HUES48 (cell line): ENCODE measurements at regions not wholly inside any gene's neighbourhood (a gene's known extent, or its start where the extent isn't known, plus 50 kb on each side); places are given as distances from the start of the nearest gene placed in this dataset.

Experiments used
- H3K27ac ChIP-seq: one replicate; pipeline ENCODE4 v1.7.0; 2013; ENCODE audit warnings: low read depth, low read length, inconsistent platforms
- H3K27me3 ChIP-seq: 2 replicates; pipeline ENCODE4 v1.6.1; 2013; ENCODE audit warnings: mild to moderate bottlenecking, low read length; ENCODE audit not compliant: control insufficient read depth, insufficient read depth
- H3K36me3 ChIP-seq: 2 replicates; pipeline ENCODE4 v1.6.1; 2013; ENCODE audit warnings: low read length; ENCODE audit not compliant: control insufficient read depth, insufficient read depth
- H3K4me1 ChIP-seq: 2 replicates; pipeline ENCODE4 v1.6.1; 2013; ENCODE audit warnings: mild to moderate bottlenecking, low read length; ENCODE audit not compliant: control insufficient read depth, insufficient read depth
- H3K4me3 ChIP-seq: 2 replicates; pipeline ENCODE4 v1.5.1; 2013; ENCODE audit warnings: mild to moderate bottlenecking, low read depth, low read length
- H3K9ac ChIP-seq: 2 replicates; pipeline ENCODE4 v1.6.1; 2013; ENCODE audit warnings: mild to moderate bottlenecking, low read depth, low read length, moderate library complexity
- H3K9me3 ChIP-seq: 2 replicates; pipeline ENCODE4 v1.6.1; 2013; ENCODE audit warnings: low read length; ENCODE audit not compliant: control insufficient read depth, insufficient read depth

- no peak overlapping the region for H3K9ac ChIP-seq
- H3K27me3 ChIP-seq = no peaks in the 10 kb centered on the region
- no peak overlapping the region for H3K27ac ChIP-seq
- H3K9me3 ChIP-seq = no peaks in the 10 kb centered on the region
- H3K4me1 ChIP-seq = 0 out of 2 replicates have a peak, but pooled peaks cover 3% of the 10 kb centered on the region
- H3K4me3 ChIP-seq = no peak overlapping the region
- H3K36me3 ChIP-seq = no peaks in the 10 kb centered on the region
These were observed 171.8 kb upstream of the TUT7 start for GRCh38 chr9:86526021-86526420.

- Histone ChIP-seq H3K36me3 (no peaks in the 10 kb centered on the region), H3K27me3 (no peaks in the 10 kb centered on the region), H3K9me3 (no peaks in the 10 kb centered on the region), H3K4me3 (no peak overlapping the region), H3K27ac (no peak overlapping the region), H3K9ac (no peak overlapping the region), H3K4me1 (no peaks in the 10 kb centered on the region)
These were observed 171.0 kb upstream of the TUT7 start for GRCh38 chr9:86525182-86525581.

GRCh38 chr9:86521977-86522376 is 167.8 kb upstream of the TUT7 start:
- Histone ChIP-seq H3K4me1 (no peaks in the 10 kb centered on the region), H3K36me3 (no peaks in the 10 kb centered on the region), H3K9me3 (no peaks in the 10 kb centered on the region), H3K27me3 (no peaks in the 10 kb centered on the region), H3K9ac (no peak overlapping the region), H3K27ac (no peak overlapping the region), H3K4me3 (no peak overlapping the region)

- Histone ChIP-seq H3K9ac (no peak overlapping the region), H3K36me3 (no peaks in the 10 kb centered on the region), H3K4me1 (no peaks in the 10 kb centered on the region), H3K4me3 (no peak overlapping the region), H3K27ac (no peak overlapping the region), H3K9me3 (no peaks in the 10 kb centered on the region), H3K27me3 (no peaks in the 10 kb centered on the region)
These were observed 167.1 kb upstream of the TUT7 start for GRCh38 chr9:86521322-86521721.

GRCh38 chr9:86519066-86519615 is 164.9 kb upstream of the TUT7 start:
- no peak overlapping the region for H3K9ac ChIP-seq
- no peaks in the 10 kb centered on the region for H3K27me3 ChIP-seq
- H3K9me3 ChIP-seq = no peaks in the 10 kb centered on the region
- no peaks in the 10 kb centered on the region for H3K36me3 ChIP-seq
- no peaks in the 10 kb centered on the region for H3K4me1 ChIP-seq
- no peak overlapping the region for H3K4me3 ChIP-seq
- no peak overlapping the region for H3K27ac ChIP-seq

- H3K36me3 ChIP-seq = no peaks in the 10 kb centered on the region
- no peaks in the 10 kb centered on the region for H3K27me3 ChIP-seq
- no peak overlapping the region for H3K27ac ChIP-seq
- no peaks in the 10 kb centered on the region for H3K4me1 ChIP-seq
- no peaks in the 10 kb centered on the region for H3K9me3 ChIP-seq
- H3K4me3 ChIP-seq = no peak overlapping the region
- H3K9ac ChIP-seq = no peak overlapping the region
These were observed 163.3 kb upstream of the TUT7 start for GRCh38 chr9:86517475-86517874.

GRCh38 chr9:86516564-86516963 is 162.4 kb upstream of the TUT7 start:
- Histone ChIP-seq H3K36me3 (no peaks in the 10 kb centered on the region), H3K9ac (no peak overlapping the region), H3K4me1 (peaks cover 6% of the 10 kb centered on the region), H3K27me3 (no peaks in the 10 kb centered on the region), H3K9me3 (no peaks in the 10 kb centered on the region), H3K4me3 (no peak overlapping the region), H3K27ac (no peak overlapping the region)

- Histone ChIP-seq H3K9ac (no peak overlapping the region), H3K9me3 (no peaks in the 10 kb centered on the region), H3K4me1 (peaks cover 9% of the 10 kb centered on the region), H3K36me3 (no peaks in the 10 kb centered on the region), H3K27ac (no peak overlapping the region), H3K27me3 (no peaks in the 10 kb centered on the region), H3K4me3 (no peak overlapping the region)
These were observed 161.0 kb upstream of the TUT7 start for GRCh38 chr9:86515221-86515620.

GRCh38 chr9:86513429-86513828 is 159.2 kb upstream of the TUT7 start:
- no peaks in the 10 kb centered on the region for H3K9me3 ChIP-seq
- H3K4me3 ChIP-seq = no peak overlapping the region
- H3K36me3 ChIP-seq = no peaks in the 10 kb centered on the region
- peaks cover 9% of the 10 kb centered on the region for H3K4me1 ChIP-seq
- H3K27me3 ChIP-seq = no peaks in the 10 kb centered on the region
- H3K27ac ChIP-seq = no peak overlapping the region
- no peak overlapping the region for H3K9ac ChIP-seq

GRCh38 chr9:86512929-86513328 is 158.7 kb upstream of the TUT7 start:
- no peaks in the 10 kb centered on the region for H3K27me3 ChIP-seq
- no peak overlapping the region for H3K27ac ChIP-seq
- H3K4me1 ChIP-seq = peaks cover 9% of the 10 kb centered on the region
- H3K36me3 ChIP-seq = no peaks in the 10 kb centered on the region
- no peaks in the 10 kb centered on the region for H3K9me3 ChIP-seq
- no peak overlapping the region for H3K4me3 ChIP-seq
- H3K9ac ChIP-seq = no peak overlapping the region

- Histone ChIP-seq H3K27ac (no peak overlapping the region), H3K9me3 (no peaks in the 10 kb centered on the region), H3K9ac (no peak overlapping the region), H3K27me3 (no peaks in the 10 kb centered on the region), H3K36me3 (no peaks in the 10 kb centered on the region), H3K4me1 (peaks cover 9% of the 10 kb centered on the region), H3K4me3 (no peak overlapping the region)
These were observed 157.6 kb upstream of the TUT7 start for GRCh38 chr9:86511614-86512360.
